GM12878 (cell line): ENCODE measurements at regions not wholly inside any gene's neighbourhood (a gene's known extent, or its start where the extent isn't known, plus 50 kb on each side); places are given as distances from the start of the nearest gene placed in this dataset.

Experiments
- ATAC-seq: fragments of 200-7000 bp; cut with Tn5 transposase; 3 replicates; pipeline ENCODE4 v1.9.1; 2020; ENCODE audit warnings: mild to moderate bottlenecking, moderate library complexity
- BruUV-seq: library from RNA; stranded (reverse); fragments of 400-500 nt; replicated peaks from 2 replicates; lab custom pipeline; 2021; lab: Mats Ljungman, UMichigan
- CTCF ChIA-PET: fragments of 300-600 bp; sonication (Branson Sonifier 250); formaldehyde crosslinking; extraction: SDS; loops from one replicate; lab custom pipeline; 2021; ENCODE audit warnings: inconsistent platforms; lab: Yijun Ruan, JAX
- POLR2A ChIA-PET: fragments of 350-600 bp; formaldehyde crosslinking; extraction: SDS; loops from one replicate; lab custom pipeline; 2021; ENCODE audit warnings: inconsistent platforms; lab: Charles Lee
- RAD21 ChIA-PET: fragments of 300-600 bp; sonication (Branson Sonifier 250); formaldehyde crosslinking; loops from one replicate; lab custom pipeline; 2023; ENCODE audit warnings: antibody characterized with exemption; ENCODE audit not compliant: unreplicated experiment; lab: Charles Lee
- SMC1A ChIA-PET: fragments of 300-600 bp; sonication (Branson Sonifier 250); formaldehyde crosslinking; loops from one replicate; lab custom pipeline; 2023; ENCODE audit not compliant: unreplicated experiment, uncharacterized antibody; lab: Charles Lee
- DNase-seq: peaks from one replicate; pipeline ENCODE4 v3.0.0-alpha.2; 2011; ENCODE audit warnings: low read depth, low spot score
- FAIRE-seq: peaks from 3 replicates; lab custom pipeline; 2011; peaks lifted over from hg19 to GRCh38; lab: Jason Lieb, UNC
- H2AFZ ChIP-seq: 2 replicates; pipeline ENCODE4 v1.6.0; 2011; ENCODE audit warnings: low read depth, low read length, control low read depth; ENCODE audit not compliant: control insufficient read depth
- H3K27ac ChIP-seq: 2 replicates; pipeline ENCODE4 v1.5.1; 2011; ENCODE audit warnings: control low read depth; ENCODE audit not compliant: control insufficient read depth, insufficient read depth
- H3K27me3 ChIP-seq, 2 experiments: replicated peaks in 1 of 2; 2 replicates each; pipeline versions ENCODE4 v1.6.0 to v1.6.1; 2011; ENCODE audit warnings: low read length in 1 of 2; ENCODE audit not compliant: control insufficient read depth in 2 of 2, insufficient read depth in 2 of 2
- H3K36me3 ChIP-seq, 2 experiments: 2 replicates each; pipeline ENCODE4 v1.5.1; 2011; ENCODE audit warnings: low read length in 1 of 2; ENCODE audit not compliant: control insufficient read depth in 2 of 2, insufficient read depth in 2 of 2
- H3K4me1 ChIP-seq: 2 replicates; pipeline ENCODE4 v1.6.1; 2011; ENCODE audit warnings: mild to moderate bottlenecking, low read length, moderate library complexity, mixed read lengths; ENCODE audit not compliant: control insufficient read depth, insufficient read depth
- H3K4me2 ChIP-seq: 2 replicates; pipeline ENCODE4 v1.6.0; 2011; ENCODE audit warnings: control low read depth; ENCODE audit not compliant: control insufficient read depth, insufficient read depth
- H3K4me3 ChIP-seq: fragments of 200-600 bp; sonication (generic); 2 replicates; pipeline ENCODE4 v1.5.1; 2016
- H3K79me2 ChIP-seq: 2 replicates; pipeline ENCODE4 v1.6.0; 2011; ENCODE audit warnings: low read length; ENCODE audit not compliant: control insufficient read depth, insufficient read depth
- H3K9ac ChIP-seq: 2 replicates; pipeline ENCODE4 v1.8.0; 2011; ENCODE audit warnings: low read length, control low read depth, mixed read lengths; ENCODE audit not compliant: control insufficient read depth, insufficient read depth
- H3K9me3 ChIP-seq: replicated peaks from 3 replicates; pipeline ENCODE4 v1.5.1; 2011; ENCODE audit warnings: mild to moderate bottlenecking, low read length; ENCODE audit not compliant: control insufficient read depth, insufficient read depth
- H4K20me1 ChIP-seq: 2 replicates; pipeline ENCODE4 v1.6.0; 2011; ENCODE audit not compliant: control insufficient read depth, insufficient read depth
- EP300 ChIP-seq, 2 experiments: fragments of 150-350 bp in 1 of 2; IDR thresholded peaks; 2 replicates each; pipeline ENCODE4 v1.6.1; 2011 to 2012; ENCODE audit warnings: low read depth in 2 of 2, low read length in 2 of 2, borderline replicate concordance in 1 of 2, improper control_type of control experiment in 1 of 2, inconsistent platforms in 1 of 2; ENCODE audit not compliant: control insufficient read depth in 1 of 2
- GABPA ChIP-seq: IDR thresholded peaks from 2 replicates; pipeline ENCODE4 v1.6.1; 2014; ENCODE audit warnings: antibody characterized with exemption, low read depth, mild to moderate bottlenecking, inconsistent platforms
- HDAC2 ChIP-seq: fragments of 200-600 bp; sonication (generic); IDR thresholded peaks from 2 replicates; pipeline ENCODE4 v1.6.1; 2017
- IRF4 ChIP-seq: IDR thresholded peaks from 2 replicates; pipeline ENCODE4 v1.6.1; 2011; ENCODE audit warnings: low read depth, low read length
- KLF5 ChIP-seq: fragments of 450-650 bp; IDR thresholded peaks from 2 replicates; pipeline ENCODE4 v1.6.1; 2014; ENCODE audit warnings: mild to moderate bottlenecking; ENCODE audit not compliant: partially characterized antibody
- LARP7 ChIP-seq: fragments of 450-650 bp; IDR thresholded peaks from 2 replicates; pipeline ENCODE4 v1.6.1; 2017; ENCODE audit warnings: mild to moderate bottlenecking
- NFXL1 ChIP-seq: fragments of 450-650 bp; IDR thresholded peaks from 2 replicates; pipeline ENCODE4 v1.6.1; 2017; ENCODE audit warnings: antibody characterized with exemption, mild to moderate bottlenecking, borderline replicate concordance
- POLR2AphosphoS5 ChIP-seq: IDR thresholded peaks from 2 replicates; pipeline ENCODE4 v1.6.1; 2011; ENCODE audit warnings: mild to moderate bottlenecking, low read length, inconsistent platforms
- PRDM15 ChIP-seq: fragments of 450-650 bp; formaldehyde crosslinking; IDR thresholded peaks from 2 replicates; pipeline ENCODE4 v1.4.0; 2020; ENCODE audit warnings: mild to moderate bottlenecking, moderate library complexity
- RBBP5 ChIP-seq: fragments of 200-600 bp; sonication (generic); conservative IDR thresholded peaks from 2 replicates; pipeline ENCODE4 v1.6.1; 2016
- RCOR1 ChIP-seq: conservative IDR thresholded peaks from 2 replicates; pipeline ENCODE4 v1.6.1; 2012; ENCODE audit warnings: low read depth, low read length, improper control_type of control experiment
- SMC3 ChIP-seq: IDR thresholded peaks from 2 replicates; pipeline ENCODE4 v1.6.1; 2011; ENCODE audit warnings: low read length, improper control_type of control experiment, borderline replicate concordance
- TCF12 ChIP-seq: IDR thresholded peaks from 2 replicates; pipeline ENCODE4 v1.6.1; 2011; ENCODE audit warnings: low read depth, mild to moderate bottlenecking, low read length
- ZNF622 ChIP-seq: fragments of 450-650 bp; IDR thresholded peaks from 2 replicates; pipeline ENCODE4 v1.6.1; 2017; ENCODE audit warnings: mild to moderate bottlenecking, inconsistent platforms
- WGBS: methylation state at CpG from one replicate; pipeline ENCODE4 v1.1.6; 2016; ENCODE audit warnings: low lambda C conversion rate; ENCODE audit not compliant: insufficient replicate concordance, insufficient coverage; ENCODE audit errors: missing lambda C conversion rate; 5-methylcytosine and 5-hydroxymethylcytosine counted together
- in situ Hi-C: fragments of 300-500 bp; cut with MboI; formaldehyde crosslinking; loops from 9 replicates; pipeline ENCODE4 v1.14.3; 2018; ENCODE audit warnings: mixed read lengths
- intact Hi-C: fragments of 100-400 bp; cut with micrococcal nuclease; formaldehyde crosslinking; loops from one replicate; pipeline ENCODE4 v1.14.2; 2022; ENCODE audit not compliant: unreplicated experiment
- TF ChIP-seq, protein P1 (sequence below): fragments of 450-650 bp; IDR thresholded peaks from 2 replicates; pipeline ENCODE4 v1.6.1; 2016; ENCODE audit warnings: mild to moderate bottlenecking
- TF ChIP-seq, protein P2 (sequence below): fragments of 450-650 bp; IDR thresholded peaks from 2 replicates; pipeline ENCODE4 v1.6.1; 2017; ENCODE audit warnings: mild to moderate bottlenecking, moderate library complexity

GRCh38 chr6:22108199-22108598 lies 188.6 kb downstream of the PRL start (continued):
- no peak for TF ChIP-seq EP300 (IDR thresholded peaks at IDR 0.05; ENCODE audit: borderline replicate concordance in 1 of 2, control insufficient read depth in 1 of 2, low read depth in 2 of 2, low read length in 2 of 2)
- TF ChIP-seq SMC3 = no peak
- TF ChIP-seq, protein P1, sequence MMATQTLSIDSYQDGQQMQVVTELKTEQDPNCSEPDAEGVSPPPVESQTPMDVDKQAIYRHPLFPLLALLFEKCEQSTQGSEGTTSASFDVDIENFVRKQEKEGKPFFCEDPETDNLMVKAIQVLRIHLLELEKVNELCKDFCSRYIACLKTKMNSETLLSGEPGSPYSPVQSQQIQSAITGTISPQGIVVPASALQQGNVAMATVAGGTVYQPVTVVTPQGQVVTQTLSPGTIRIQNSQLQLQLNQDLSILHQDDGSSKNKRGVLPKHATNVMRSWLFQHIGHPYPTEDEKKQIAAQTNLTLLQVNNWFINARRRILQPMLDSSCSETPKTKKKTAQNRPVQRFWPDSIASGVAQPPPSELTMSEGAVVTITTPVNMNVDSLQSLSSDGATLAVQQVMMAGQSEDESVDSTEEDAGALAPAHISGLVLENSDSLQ = no peak
- no peak for TF ChIP-seq IRF4
- no peak for TF ChIP-seq GABPA
- no peak for TF ChIP-seq LARP7
- TF ChIP-seq RCOR1 = no peak
- no peak for TF ChIP-seq RBBP5

DNA sequence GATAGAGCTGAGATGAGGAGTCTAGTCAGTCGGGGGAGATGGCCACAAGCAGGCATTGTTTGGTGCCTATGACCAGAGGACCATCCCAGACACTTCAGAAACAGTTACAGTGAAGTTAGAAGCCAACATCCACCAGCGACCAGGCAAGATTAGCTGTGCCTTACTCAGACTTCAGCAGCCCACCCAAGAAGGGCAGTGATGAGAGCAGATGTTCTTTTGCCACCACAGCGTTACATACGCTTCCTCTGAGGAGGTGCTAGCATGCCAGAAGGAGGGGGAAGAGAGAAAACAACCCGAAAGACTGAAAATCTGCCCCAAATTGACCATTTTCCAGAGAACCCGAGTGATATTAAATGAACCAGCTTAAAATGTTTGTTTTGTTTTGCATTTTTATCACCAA lies 186.8 kb downstream of the PRL start:
- TF ChIP-seq HDAC2 (no peak), PRDM15 (CRISPR knock-in tag) (no peak), POLR2AphosphoS5 (no peak), KLF5 (no peak), ZNF622 (no peak), NFXL1 (no peak), TCF12 (no peak)
- TF ChIP-seq, protein P2, sequence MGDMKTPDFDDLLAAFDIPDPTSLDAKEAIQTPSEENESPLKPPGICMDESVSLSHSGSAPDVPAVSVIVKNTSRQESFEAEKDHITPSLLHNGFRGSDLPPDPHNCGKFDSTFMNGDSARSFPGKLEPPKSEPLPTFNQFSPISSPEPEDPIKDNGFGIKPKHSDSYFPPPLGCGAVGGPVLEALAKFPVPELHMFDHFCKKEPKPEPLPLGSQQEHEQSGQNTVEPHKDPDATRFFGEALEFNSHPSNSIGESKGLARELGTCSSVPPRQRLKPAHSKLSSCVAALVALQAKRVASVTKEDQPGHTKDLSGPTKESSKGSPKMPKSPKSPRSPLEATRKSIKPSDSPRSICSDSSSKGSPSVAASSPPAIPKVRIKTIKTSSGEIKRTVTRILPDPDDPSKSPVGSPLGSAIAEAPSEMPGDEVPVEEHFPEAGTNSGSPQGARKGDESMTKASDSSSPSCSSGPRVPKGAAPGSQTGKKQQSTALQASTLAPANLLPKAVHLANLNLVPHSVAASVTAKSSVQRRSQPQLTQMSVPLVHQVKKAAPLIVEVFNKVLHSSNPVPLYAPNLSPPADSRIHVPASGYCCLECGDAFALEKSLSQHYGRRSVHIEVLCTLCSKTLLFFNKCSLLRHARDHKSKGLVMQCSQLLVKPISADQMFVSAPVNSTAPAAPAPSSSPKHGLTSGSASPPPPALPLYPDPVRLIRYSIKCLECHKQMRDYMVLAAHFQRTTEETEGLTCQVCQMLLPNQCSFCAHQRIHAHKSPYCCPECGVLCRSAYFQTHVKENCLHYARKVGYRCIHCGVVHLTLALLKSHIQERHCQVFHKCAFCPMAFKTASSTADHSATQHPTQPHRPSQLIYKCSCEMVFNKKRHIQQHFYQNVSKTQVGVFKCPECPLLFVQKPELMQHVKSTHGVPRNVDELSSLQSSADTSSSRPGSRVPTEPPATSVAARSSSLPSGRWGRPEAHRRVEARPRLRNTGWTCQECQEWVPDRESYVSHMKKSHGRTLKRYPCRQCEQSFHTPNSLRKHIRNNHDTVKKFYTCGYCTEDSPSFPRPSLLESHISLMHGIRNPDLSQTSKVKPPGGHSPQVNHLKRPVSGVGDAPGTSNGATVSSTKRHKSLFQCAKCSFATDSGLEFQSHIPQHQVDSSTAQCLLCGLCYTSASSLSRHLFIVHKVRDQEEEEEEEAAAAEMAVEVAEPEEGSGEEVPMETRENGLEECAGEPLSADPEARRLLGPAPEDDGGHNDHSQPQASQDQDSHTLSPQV = no peak
- Histone ChIP-seq H3K27ac (no peak overlapping the region), H3K4me2 (no peak overlapping the region), H3K9me3 (no peaks in the 10 kb centered on the region), H4K20me1 (no peaks in the 10 kb centered on the region), H3K4me1 (no peaks in the 10 kb centered on the region), H3K4me3 (no peak overlapping the region), H2AFZ (no peak overlapping the region), H3K79me2 (no peaks in the 10 kb centered on the region), H3K27me3 (no peaks in the 10 kb centered on the region), H3K9ac (no peak overlapping the region), H3K36me3 (no peaks in the 10 kb centered on the region)
- no TSS peak for BruUV-seq
- CTCF ChIA-PET = interaction anchor here (1.2 kb wide), 1 partner anchor 34 kb away, joined by 3 read pairs; no protein-coding TSS in a partner anchor
- no peak for FAIRE-seq
- in situ Hi-C loops (no loop called here), intact Hi-C loops (no loop called here)
- RAD21 ChIA-PET = no interaction called here
- WGBS = 22% methylated on average over 6 of the region's 6 CpGs
- SMC1A ChIA-PET = interaction anchor here (1.4 kb wide), 1 partner anchor 85 kb away, joined by 4 read pairs; no protein-coding TSS in a partner anchor
- no peak for DNase-seq
- no peak for ATAC-seq
- POLR2A ChIA-PET = no interaction called here
